ENCODE measurements at regions not wholly inside any gene's neighbourhood (a gene's known extent, or its start where the extent isn't known, plus 50 kb on each side); places are given as distances from the start of the nearest gene placed in this dataset.

- no peak for DNase-seq (ENCODE audit: extremely low spot score)
- CTCF ChIA-PET = no interaction called here
- no peak for TF ChIP-seq ZNF384 (IDR thresholded peaks at IDR 0.05)
- no peak for TF ChIP-seq ARNT (IDR thresholded peaks at IDR 0.05)
- TF ChIP-seq FOXM1 (IDR thresholded peaks at IDR 0.05; ENCODE audit: borderline replicate concordance) = no peak
- no peak for TF ChIP-seq HDGF (IDR thresholded peaks at IDR 0.05; ENCODE audit: borderline replicate concordance)
- TF ChIP-seq TARDBP (IDR thresholded peaks at IDR 0.05) = no peak
- no peak for TF ChIP-seq PKNOX1 (IDR thresholded peaks at IDR 0.05)
- no peak for TF ChIP-seq FOXK2 (IDR thresholded peaks at IDR 0.05)
- TF ChIP-seq CTBP1 (IDR thresholded peaks at IDR 0.05; ENCODE audit: borderline replicate concordance) = no peak
- TF ChIP-seq LEF1 (IDR thresholded peaks at IDR 0.05; ENCODE audit: borderline replicate concordance) = no peak
- TF ChIP-seq BHLHE40 (IDR thresholded peaks at IDR 0.05; ENCODE audit: borderline replicate concordance) = no peak
- POLR2A ChIA-PET = no interaction called here
Measured at GRCh38 chr2:104582471-104582870, 271.4 kb upstream of the POU3F3 start.

- POLR2A ChIA-PET = no interaction called here
- TF ChIP-seq LEF1 (IDR thresholded peaks at IDR 0.05; ENCODE audit: borderline replicate concordance) (no peak), BHLHE40 (IDR thresholded peaks at IDR 0.05; ENCODE audit: borderline replicate concordance) (no peak), HDGF (IDR thresholded peaks at IDR 0.05; ENCODE audit: borderline replicate concordance) (no peak), SP1 (IDR thresholded peaks at IDR 0.05) (no peak), ARNT (IDR thresholded peaks at IDR 0.05) (no peak), ELF4 (IDR thresholded peaks at IDR 0.05) (no peak), FOXA1 (IDR thresholded peaks at IDR 0.05) (no peak), FOXM1 (IDR thresholded peaks at IDR 0.05; ENCODE audit: borderline replicate concordance) (no peak), FOXK2 (IDR thresholded peaks at IDR 0.05) (no peak)
- DNase-seq (ENCODE audit: extremely low spot score) = no peak
- CTCF ChIA-PET = no interaction called here
Measured at GRCh38 chr2:104583811-104584210, 270.1 kb upstream of the POU3F3 start.

- POLR2A ChIA-PET = no interaction called here
- TF ChIP-seq PKNOX1 (IDR thresholded peaks at IDR 0.05) = peak; percentile 83
- TF ChIP-seq NFRKB (IDR thresholded peaks at IDR 0.05) = no peak
- TF ChIP-seq BHLHE40 (IDR thresholded peaks at IDR 0.05; ENCODE audit: borderline replicate concordance) = no peak
- no peak for TF ChIP-seq ELF4 (IDR thresholded peaks at IDR 0.05)
- no peak for TF ChIP-seq FOXA1 (IDR thresholded peaks at IDR 0.05)
- no peak for TF ChIP-seq ARNT (IDR thresholded peaks at IDR 0.05)
- no peak for DNase-seq (ENCODE audit: extremely low spot score)
- CTCF ChIA-PET = no interaction called here
Measured at GRCh38 chr2:104584393-104584792, 269.5 kb upstream of the POU3F3 start.

- TF ChIP-seq FOXA1 (IDR thresholded peaks at IDR 0.05) (no peak), SP1 (IDR thresholded peaks at IDR 0.05) (no peak), ARNT (IDR thresholded peaks at IDR 0.05) (no peak), ZNF384 (IDR thresholded peaks at IDR 0.05) (no peak), HDGF (IDR thresholded peaks at IDR 0.05; ENCODE audit: borderline replicate concordance) (no peak), NFRKB (IDR thresholded peaks at IDR 0.05) (no peak)
- CTCF ChIA-PET = no interaction called here
- POLR2A ChIA-PET = no interaction called here
- DNase-seq (ENCODE audit: extremely low spot score) = no peak
Measured at GRCh38 chr2:104595576-104595975, 258.3 kb upstream of the POU3F3 start.

- DNase-seq (ENCODE audit: extremely low spot score) = no peak
- ChIA-PET POLR2A (no interaction called here), CTCF (no interaction called here)
- TF ChIP-seq SUZ12 (IDR thresholded peaks at IDR 0.05) (no peak), NFRKB (IDR thresholded peaks at IDR 0.05) (no peak), SP1 (IDR thresholded peaks at IDR 0.05) (no peak), CTBP1 (IDR thresholded peaks at IDR 0.05; ENCODE audit: borderline replicate concordance) (no peak), FOXK2 (IDR thresholded peaks at IDR 0.05) (no peak), ARNT (IDR thresholded peaks at IDR 0.05) (no peak)
Measured at GRCh38 chr2:104597942-104598341, 256.0 kb upstream of the POU3F3 start.

- POLR2A ChIA-PET = no interaction called here
- TF ChIP-seq FOXK2 (IDR thresholded peaks at IDR 0.05) = no peak
- TF ChIP-seq HDGF (IDR thresholded peaks at IDR 0.05; ENCODE audit: borderline replicate concordance) = no peak
- no peak for TF ChIP-seq FOXA1 (IDR thresholded peaks at IDR 0.05)
- TF ChIP-seq PKNOX1 (IDR thresholded peaks at IDR 0.05) = no peak
- TF ChIP-seq LEF1 (IDR thresholded peaks at IDR 0.05; ENCODE audit: borderline replicate concordance) = no peak
- no peak for TF ChIP-seq ZNF384 (IDR thresholded peaks at IDR 0.05)
- no peak for TF ChIP-seq NFRKB (IDR thresholded peaks at IDR 0.05)
- TF ChIP-seq SUZ12 (IDR thresholded peaks at IDR 0.05) = no peak
- TF ChIP-seq ELF4 (IDR thresholded peaks at IDR 0.05) = no peak
- TF ChIP-seq TARDBP (IDR thresholded peaks at IDR 0.05) = no peak
- TF ChIP-seq FOXM1 (IDR thresholded peaks at IDR 0.05; ENCODE audit: borderline replicate concordance) = no peak
- CTCF ChIA-PET = no interaction called here
- no peak for DNase-seq (ENCODE audit: extremely low spot score)
Measured at GRCh38 chr2:104598636-104599035, 255.3 kb upstream of the POU3F3 start.

GRCh38 chr2:104599787-104600510 lies 254.0 kb upstream of the POU3F3 start:
- no peak for DNase-seq (ENCODE audit: extremely low spot score)
- TF ChIP-seq NFRKB (IDR thresholded peaks at IDR 0.05) (no peak), SUZ12 (IDR thresholded peaks at IDR 0.05) (no peak), L3MBTL2 (conservative IDR thresholded peaks at IDR 0.05) (no peak), TARDBP (IDR thresholded peaks at IDR 0.05) (no peak), FOXM1 (IDR thresholded peaks at IDR 0.05; ENCODE audit: borderline replicate concordance) (no peak), SP1 (IDR thresholded peaks at IDR 0.05) (no peak), ELF4 (IDR thresholded peaks at IDR 0.05) (no peak), BHLHE40 (IDR thresholded peaks at IDR 0.05; ENCODE audit: borderline replicate concordance) (no peak), LEF1 (IDR thresholded peaks at IDR 0.05; ENCODE audit: borderline replicate concordance) (no peak)
- CTCF ChIA-PET = no interaction called here
- POLR2A ChIA-PET = no interaction called here
